Suprapubic skin (tissue), 4 donors: ENCODE measurements at regions not wholly inside any gene's neighbourhood (a gene's known extent, or its start where the extent isn't known, plus 50 kb on each side); places are given as distances from the start of the nearest gene placed in this dataset.

Experiments
- DNase-seq, 2 donors: peaks; one replicate each; pipeline ENCODE4 v3.0.0-alpha.2; 2019; ENCODE audit warnings: low spot score in 2 of 2
- H3K27ac ChIP-seq: fragments of 200-600 bp; sonication (generic); one replicate; pipeline ENCODE4 v1.5.1; 2019
- H3K27me3 ChIP-seq: fragments of 200-600 bp; sonication (generic); one replicate; pipeline ENCODE4 v1.5.1; 2019
- H3K36me3 ChIP-seq: fragments of 200-600 bp; sonication (generic); one replicate; pipeline ENCODE4 v1.5.1; 2019
- H3K4me1 ChIP-seq: fragments of 200-600 bp; sonication (generic); one replicate; pipeline ENCODE4 v1.5.1; 2019
- H3K4me3 ChIP-seq: fragments of 200-600 bp; sonication (generic); one replicate; pipeline ENCODE4 v1.5.1; 2019; ENCODE audit warnings: mild to moderate bottlenecking
- H3K9me3 ChIP-seq: fragments of 200-600 bp; sonication (generic); one replicate; pipeline ENCODE4 v1.5.1; 2019
- EP300 ChIP-seq: sonication (generic); formaldehyde crosslinking; IDR thresholded peaks from one replicate; pipeline ENCODE4 v1.6.1; 2017; ENCODE audit warnings: antibody characterized with exemption
- POLR2A ChIP-seq, 2 donors: fragments of 450-650 bp; IDR thresholded peaks; one replicate each; pipeline ENCODE4 v1.6.1; 2017; ENCODE audit warnings: antibody characterized with exemption in 2 of 2, mild to moderate bottlenecking in 2 of 2, moderate library complexity in 2 of 2
- POLR2AphosphoS5 ChIP-seq, 3 donors: sonication (generic); formaldehyde crosslinking; IDR thresholded peaks; one replicate each; pipeline ENCODE4 v1.6.1; 2017; ENCODE audit warnings: antibody characterized with exemption in 3 of 3
- WGBS: methylation state at CpG from one replicate; pipeline ENCODE4 v1.1.5; 2018; 5-methylcytosine and 5-hydroxymethylcytosine counted together
- TF ChIP-seq, protein P1 (sequence below), 2 donors: fragments of 200-600 bp in 1 of 2; fragments of 450-650 bp in 1 of 2; sonication (generic) in 1 of 2; IDR thresholded peaks; one replicate each; pipeline ENCODE4 v1.5.1; 2016 to 2019; ENCODE audit warnings: antibody characterized with exemption in 2 of 2, mild to moderate bottlenecking in 1 of 2, moderate library complexity in 1 of 2

- whole genome bisulfite sequencing: 74% methylated on average over 1 of the region's 1 CpG
- no peak for DNase-seq
- Histone ChIP-seq H3K4me1 (no peaks in the 10 kb centered on the region), H3K27me3 (no peaks in the 10 kb centered on the region), H3K36me3 (no peaks in the 10 kb centered on the region), H3K27ac (no peak overlapping the region), H3K4me3 (no peak overlapping the region), H3K9me3 (no peaks in the 10 kb centered on the region)
- TF ChIP-seq EP300: no peak
- TF ChIP-seq, protein P1, sequence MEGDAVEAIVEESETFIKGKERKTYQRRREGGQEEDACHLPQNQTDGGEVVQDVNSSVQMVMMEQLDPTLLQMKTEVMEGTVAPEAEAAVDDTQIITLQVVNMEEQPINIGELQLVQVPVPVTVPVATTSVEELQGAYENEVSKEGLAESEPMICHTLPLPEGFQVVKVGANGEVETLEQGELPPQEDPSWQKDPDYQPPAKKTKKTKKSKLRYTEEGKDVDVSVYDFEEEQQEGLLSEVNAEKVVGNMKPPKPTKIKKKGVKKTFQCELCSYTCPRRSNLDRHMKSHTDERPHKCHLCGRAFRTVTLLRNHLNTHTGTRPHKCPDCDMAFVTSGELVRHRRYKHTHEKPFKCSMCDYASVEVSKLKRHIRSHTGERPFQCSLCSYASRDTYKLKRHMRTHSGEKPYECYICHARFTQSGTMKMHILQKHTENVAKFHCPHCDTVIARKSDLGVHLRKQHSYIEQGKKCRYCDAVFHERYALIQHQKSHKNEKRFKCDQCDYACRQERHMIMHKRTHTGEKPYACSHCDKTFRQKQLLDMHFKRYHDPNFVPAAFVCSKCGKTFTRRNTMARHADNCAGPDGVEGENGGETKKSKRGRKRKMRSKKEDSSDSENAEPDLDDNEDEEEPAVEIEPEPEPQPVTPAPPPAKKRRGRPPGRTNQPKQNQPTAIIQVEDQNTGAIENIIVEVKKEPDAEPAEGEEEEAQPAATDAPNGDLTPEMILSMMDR (IDR thresholded peaks at IDR 0.05): no peak
- no peak for TF ChIP-seq POLR2A (IDR thresholded peaks at IDR 0.05)
- TF ChIP-seq POLR2AphosphoS5 (IDR thresholded peaks at IDR 0.05): no peak
Measured at GRCh38 chr3:87778876-87779275, 279.9 kb downstream of the CGGBP1 start.

DNA sequence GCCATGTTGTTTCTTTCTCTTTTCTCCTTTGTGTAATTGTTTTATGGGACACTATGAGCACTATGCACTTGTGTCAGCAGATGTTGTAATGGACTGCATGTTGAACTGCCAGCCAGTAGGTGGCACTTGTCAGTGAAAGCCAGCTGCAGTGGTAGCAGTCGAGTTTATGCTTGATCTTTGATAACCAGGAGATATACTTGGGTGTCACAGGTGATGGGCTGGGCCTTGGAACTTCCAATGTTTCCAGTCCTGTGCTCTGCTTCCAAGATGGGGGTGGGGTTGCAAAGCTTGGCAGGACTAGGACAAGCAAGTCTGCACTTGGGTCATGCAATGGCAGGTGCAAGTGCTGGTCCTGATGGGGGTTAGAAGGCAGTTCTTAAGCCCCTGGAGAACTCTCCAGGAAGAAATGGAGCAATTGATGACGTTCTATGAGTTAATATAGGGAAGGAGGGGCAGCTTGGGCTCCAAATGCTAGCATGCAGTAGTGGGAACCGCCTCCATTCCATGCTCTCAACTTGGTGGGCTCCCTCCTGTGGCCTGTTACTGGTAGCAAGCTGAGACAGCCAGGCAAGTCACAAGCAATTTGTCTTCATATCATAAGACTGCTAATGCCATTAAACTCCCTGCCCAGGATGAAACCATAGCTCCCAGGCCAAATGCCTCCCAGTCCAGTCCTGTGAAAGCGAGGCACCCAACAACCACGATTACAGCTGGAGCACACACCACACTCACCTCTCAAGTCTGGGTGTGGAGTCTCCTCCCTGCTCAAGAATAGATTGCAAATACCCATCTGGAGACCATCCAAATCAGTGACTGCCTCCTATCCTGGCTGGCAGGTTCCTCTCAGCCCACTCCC, 287.2 kb downstream of the CGGBP1 start:
- DNase-seq: no peak
- no peaks in the 10 kb centered on the region for H3K36me3 ChIP-seq
- TF ChIP-seq, protein P1 (IDR thresholded peaks at IDR 0.05): peak in 1 of 2 donors; percentile 42
- TF ChIP-seq EP300: no peak
- H3K9me3 ChIP-seq: no peaks in the 10 kb centered on the region
- H3K4me3 ChIP-seq: no peak overlapping the region
- no peak overlapping the region for H3K27ac ChIP-seq
- WGBS: 52% methylated on average over 5 of the region's 5 CpGs
- H3K27me3 ChIP-seq: no peaks in the 10 kb centered on the region
- H3K4me1 ChIP-seq: no peaks in the 10 kb centered on the region

- no peak for DNase-seq
- TF ChIP-seq, protein P1 (IDR thresholded peaks at IDR 0.05): no peak
- Histone ChIP-seq H3K9me3 (no peaks in the 10 kb centered on the region), H3K4me3 (no peak overlapping the region), H3K4me1 (no peaks in the 10 kb centered on the region), H3K27me3 (no peaks in the 10 kb centered on the region), H3K27ac (no peak overlapping the region), H3K36me3 (no peaks in the 10 kb centered on the region)
- 74% methylated on average over 2 of the region's 2 CpGs for WGBS
Measured at GRCh38 chr3:87766721-87767120, 292.1 kb downstream of the CGGBP1 start.

- H3K36me3 ChIP-seq: no peaks in the 10 kb centered on the region
- TF ChIP-seq, protein P1 (IDR thresholded peaks at IDR 0.05): no peak
- TF ChIP-seq POLR2AphosphoS5 (IDR thresholded peaks at IDR 0.05) (no peak), POLR2A (IDR thresholded peaks at IDR 0.05) (no peak), EP300 (no peak)
- H3K27me3 ChIP-seq: no peaks in the 10 kb centered on the region
- no peak overlapping the region for H3K4me3 ChIP-seq
- DNase-seq: no peak
- WGBS: 78% methylated on average over 3 of the region's 3 CpGs
- H3K4me1 ChIP-seq: no peaks in the 10 kb centered on the region
- H3K9me3 ChIP-seq: no peaks in the 10 kb centered on the region
- no peak overlapping the region for H3K27ac ChIP-seq
Measured at GRCh38 chr3:87765256-87765655, 293.5 kb downstream of the CGGBP1 start.

DNA sequence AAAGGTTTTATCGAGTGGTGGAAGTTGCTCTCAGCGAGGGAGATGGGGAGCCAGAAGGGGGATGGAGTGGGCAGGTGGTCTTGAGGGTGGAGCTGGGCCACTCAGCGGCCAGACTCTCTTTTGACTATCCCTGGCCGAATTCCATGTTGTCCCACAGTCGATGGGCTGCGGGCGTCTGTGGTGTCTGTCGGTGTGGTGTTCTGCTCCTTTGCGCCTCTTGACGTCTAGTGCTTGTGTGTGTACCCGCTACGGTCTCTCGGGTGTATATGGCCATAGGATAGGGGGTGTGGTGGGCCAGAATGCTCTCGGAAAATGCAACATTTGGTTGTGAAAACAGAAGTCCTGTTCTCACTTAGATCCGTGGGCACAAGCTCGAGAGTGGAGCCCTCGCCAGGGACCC, 297.0 kb downstream of the CGGBP1 start:
- Histone ChIP-seq H3K9me3 (no peaks in the 10 kb centered on the region), H3K27ac (no peak overlapping the region), H3K27me3 (no peaks in the 10 kb centered on the region), H3K4me3 (no peak overlapping the region), H3K4me1 (no peaks in the 10 kb centered on the region), H3K36me3 (no peaks in the 10 kb centered on the region)
- no peak for TF ChIP-seq POLR2AphosphoS5 (IDR thresholded peaks at IDR 0.05)
- TF ChIP-seq, protein P1 (IDR thresholded peaks at IDR 0.05): no peak
- no peak for TF ChIP-seq EP300
- no peak for TF ChIP-seq POLR2A (IDR thresholded peaks at IDR 0.05)
- DNase-seq: no peak
- WGBS: 94% methylated on average over 17 of the region's 17 CpGs
